K562 (cell line): ENCODE measurements at regions not wholly inside any gene's neighbourhood (a gene's known extent, or its start where the extent isn't known, plus 50 kb on each side); places are given as distances from the start of the nearest gene placed in this dataset.

Source experiments
- BCLAF1 ChIP-seq, 2 experiments: fragments of 450-650 bp in 1 of 2; IDR thresholded peaks; 2 replicates each; pipeline ENCODE4 v1.6.1; 2011 to 2017; ENCODE audit warnings: low read depth in 2 of 2, antibody characterized with exemption in 1 of 2, borderline replicate concordance in 1 of 2, low read length in 1 of 2, mild to moderate bottlenecking in 1 of 2, mixed read lengths in 1 of 2; ENCODE audit not compliant: control insufficient read depth in 1 of 2
- CBX2 ChIP-seq: fragments of 200-600 bp; sonication (generic); IDR thresholded peaks from one replicate; pipeline ENCODE4 v1.6.1; 2012; ENCODE audit warnings: mild to moderate bottlenecking, low read length, inconsistent platforms; ENCODE audit not compliant: insufficient read depth, poor library complexity, severe bottlenecking
- EP300 ChIP-seq: IDR thresholded peaks from 2 replicates; pipeline ENCODE4 v1.6.1; 2012; ENCODE audit warnings: low read length, improper control_type of control experiment
- KDM1A ChIP-seq, 2 experiments: fragments of 450-650 bp; IDR thresholded peaks; 2 replicates each; pipeline ENCODE4 v1.6.1; 2016; ENCODE audit warnings: mild to moderate bottlenecking in 2 of 2
- MLX ChIP-seq, 2 experiments: fragments of 450-650 bp in 1 of 2; sonication (generic) in 1 of 2; formaldehyde crosslinking; conservative IDR thresholded peaks; 2 replicates each; pipeline versions ENCODE4 v1.4.0 to v1.8.1; 2020 to 2022; ENCODE audit warnings: mild to moderate bottlenecking in 1 of 2, missing genetic modification reagents in 1 of 2
- NBN ChIP-seq: fragments of 450-650 bp; IDR thresholded peaks from 2 replicates; pipeline ENCODE4 v1.6.1; 2016; ENCODE audit warnings: low read depth, mild to moderate bottlenecking
- NFYB ChIP-seq: IDR thresholded peaks from 2 replicates; pipeline ENCODE4 v1.6.1; 2011; ENCODE audit warnings: mild to moderate bottlenecking, moderate library complexity; ENCODE audit not compliant: insufficient read length; ENCODE audit errors: extremely low read depth
- NRF1 ChIP-seq, 2 experiments: fragments of 450-650 bp; IDR thresholded peaks in 1 of 2; conservative IDR thresholded peaks in 1 of 2; 2 replicates each; pipeline ENCODE4 v1.6.1; 2014; ENCODE audit warnings: mild to moderate bottlenecking in 2 of 2
- POLR2A ChIP-seq: fragments of 450-650 bp; conservative IDR thresholded peaks from 2 replicates; pipeline ENCODE4 v1.6.1; 2016
- REST ChIP-seq, 2 experiments: fragments of 450-650 bp; formaldehyde crosslinking in 1 of 2; IDR thresholded peaks; 2 replicates each; pipeline versions ENCODE4 v1.4.0 to v1.6.1; 2014 to 2020; ENCODE audit warnings: mild to moderate bottlenecking in 2 of 2, borderline replicate concordance in 1 of 2, low read depth in 1 of 2
- SIN3A ChIP-seq, 2 experiments: fragments of 150-350 bp in 1 of 2; IDR thresholded peaks; 2 replicates each; pipeline ENCODE4 v1.6.1; 2011 to 2016; ENCODE audit warnings: borderline replicate concordance in 2 of 2, low read depth in 2 of 2, low read length in 2 of 2, mild to moderate bottlenecking in 2 of 2, moderate library complexity in 2 of 2; ENCODE audit not compliant: control insufficient read depth in 1 of 2
- ZNF407 ChIP-seq: fragments of 450-650 bp; IDR thresholded peaks from 2 replicates; pipeline ENCODE4 v1.6.1; 2016; ENCODE audit warnings: low read depth

GRCh38 chr2:180291552-180292421 lies 284.7 kb upstream of the CWC22 start:
- no peak for TF ChIP-seq ZNF407
- TF ChIP-seq EP300 = no peak
- TF ChIP-seq POLR2A = no peak
- TF ChIP-seq NRF1 (conservative IDR thresholded peaks at IDR 0.05 in 1 of 2, IDR thresholded peaks at IDR 0.05 in 1 of 2) = no peak
- TF ChIP-seq NFYB = no peak
- no peak for TF ChIP-seq CBX2
- TF ChIP-seq BCLAF1 (IDR thresholded peaks at IDR 0.05; ENCODE audit: borderline replicate concordance in 1 of 2, control insufficient read depth in 1 of 2, low read depth in 2 of 2, low read length in 1 of 2) = no peak
- TF ChIP-seq MLX (CRISPR knock-in tag; conservative IDR thresholded peaks at IDR 0.05) = no peak
- TF ChIP-seq REST (IDR thresholded peaks at IDR 0.05; ENCODE audit: borderline replicate concordance) = no peak
- TF ChIP-seq REST (CRISPR knock-in tag; IDR thresholded peaks at IDR 0.05; ENCODE audit: low read depth) = no peak
- TF ChIP-seq SIN3A (IDR thresholded peaks at IDR 0.05; ENCODE audit: borderline replicate concordance in 2 of 2, control insufficient read depth in 1 of 2, low read depth in 2 of 2, low read length in 2 of 2) = no peak
- TF ChIP-seq NBN = no peak
- TF ChIP-seq KDM1A (IDR thresholded peaks at IDR 0.05) = no peak
